IMR-90 (cell line): ENCODE measurements at regions not wholly inside any gene's neighbourhood (a gene's known extent, or its start where the extent isn't known, plus 50 kb on each side); places are given as distances from the start of the nearest gene placed in this dataset.

Experiments used
- ATAC-seq: fragments of 200-7000 bp; cut with Tn5 transposase; 2 replicates; pipeline ENCODE4 v1.9.1; 2020; ENCODE audit warnings: low read depth, mild to moderate bottlenecking, moderate library complexity
- BruUV-seq: library from RNA; stranded (reverse); fragments of 400-500 nt; replicated peaks from 2 replicates; lab custom pipeline; 2021; lab: Mats Ljungman, UMichigan
- CTCF ChIA-PET: fragments of 300-600 bp; formaldehyde crosslinking; extraction: SDS; loops from one replicate; lab custom pipeline; 2021; ENCODE audit warnings: antibody characterized with exemption; lab: Yijun Ruan, JAX
- POLR2A ChIA-PET: fragments of 300-600 bp; sonication (Branson Sonifier 250); formaldehyde crosslinking; loops from one replicate; lab custom pipeline; 2022; ENCODE audit warnings: antibody characterized with exemption; ENCODE audit not compliant: unreplicated experiment; lab: Charles Lee
- DNase-seq: peaks from one replicate; pipeline ENCODE4 v3.0.0; 2013
- H2AFZ ChIP-seq: replicated peaks from 2 replicates; pipeline ENCODE3; 2013; ENCODE audit warnings: low read length, mild to moderate bottlenecking; ENCODE audit not compliant: poor library complexity
- H2AK5ac ChIP-seq: 2 replicates; pipeline ENCODE4 v1.6.1; 2013; ENCODE audit warnings: low read depth, low read length, inconsistent platforms
- H2AK9ac ChIP-seq: replicated peaks from 2 replicates; pipeline ENCODE3; 2013; ENCODE audit warnings: mild to moderate bottlenecking, low read depth, low read length, moderate library complexity; ENCODE audit not compliant: poor library complexity
- H2BK120ac ChIP-seq: 2 replicates; pipeline ENCODE4 v1.6.1; 2013; ENCODE audit warnings: low read depth, low read length, inconsistent platforms
- H2BK15ac ChIP-seq: 3 replicates; pipeline ENCODE4 v1.6.1; 2013; ENCODE audit warnings: low read depth, low read length, inconsistent platforms
- H2BK20ac ChIP-seq: 2 replicates; pipeline ENCODE4 v1.6.1; 2013; ENCODE audit warnings: low read depth, mild to moderate bottlenecking, inconsistent platforms, low read length, moderate library complexity
- H2BK5ac ChIP-seq: 2 replicates; pipeline ENCODE4 v1.6.1; 2013; ENCODE audit warnings: mild to moderate bottlenecking, low read depth, low read length, inconsistent platforms; ENCODE audit not compliant: poor library complexity, severe bottlenecking
- H3K14ac ChIP-seq: replicated peaks from 2 replicates; pipeline ENCODE4 v1.6.1; 2013; ENCODE audit warnings: low read depth, low read length, inconsistent platforms
- H3K18ac ChIP-seq: 2 replicates; pipeline ENCODE4 v1.6.1; 2013; ENCODE audit warnings: low read depth, low read length, control low read depth
- H3K23ac ChIP-seq: 2 replicates; pipeline ENCODE4 v1.6.1; 2013; ENCODE audit warnings: low read depth, low read length, inconsistent platforms
- H3K27ac ChIP-seq: 2 replicates; pipeline ENCODE4 v1.5.1; 2013; ENCODE audit warnings: mild to moderate bottlenecking, control low read depth, low read length; ENCODE audit not compliant: insufficient read depth
- H3K27me3 ChIP-seq: 2 replicates; pipeline ENCODE4 v1.6.1; 2013; ENCODE audit warnings: low read length; ENCODE audit not compliant: control insufficient read depth, insufficient read depth
- H3K36me3 ChIP-seq: 2 replicates; pipeline ENCODE4 v1.6.1; 2013; ENCODE audit warnings: low read length, mixed read lengths; ENCODE audit not compliant: control insufficient read depth, insufficient read depth
- H3K4ac ChIP-seq: 2 replicates; pipeline ENCODE4 v1.6.1; 2013; ENCODE audit warnings: low read depth, low read length, inconsistent platforms
- H3K4me1 ChIP-seq: 2 replicates; pipeline ENCODE4 v1.6.1; 2013; ENCODE audit warnings: low read length, mixed read lengths; ENCODE audit not compliant: control insufficient read depth, insufficient read depth
- H3K4me2 ChIP-seq: 2 replicates; pipeline ENCODE4 v1.6.1; 2013; ENCODE audit warnings: low read depth, mild to moderate bottlenecking, control low read depth, low read length, moderate library complexity
- H3K4me3 ChIP-seq: 2 replicates; pipeline ENCODE4 v1.5.1; 2013; ENCODE audit warnings: low read depth, mild to moderate bottlenecking, control low read depth, low read length, moderate library complexity; ENCODE audit not compliant: insufficient read depth
- H3K56ac ChIP-seq: 2 replicates; pipeline ENCODE4 v1.6.1; 2013; ENCODE audit warnings: low read length, inconsistent platforms; ENCODE audit not compliant: insufficient read depth; ENCODE audit errors: extremely low read depth
- H3K79me1 ChIP-seq, 2 experiments: 2 replicates each; pipeline ENCODE4 v1.6.1; 2013; ENCODE audit warnings: low read length in 2 of 2, inconsistent platforms in 1 of 2, low read depth in 1 of 2
- H3K9ac ChIP-seq: 2 replicates; pipeline ENCODE4 v1.6.1; 2013; ENCODE audit warnings: low read depth, low read length, control low read depth
- H3K9me1 ChIP-seq: 2 replicates; pipeline ENCODE4 v1.6.1; 2013; ENCODE audit warnings: low read length, inconsistent platforms; ENCODE audit not compliant: insufficient read depth
- H3K9me3 ChIP-seq: 2 replicates; pipeline ENCODE4 v1.6.1; 2013; ENCODE audit warnings: low read length; ENCODE audit not compliant: control insufficient read depth, insufficient read depth
- H4K20me1 ChIP-seq: 2 replicates; pipeline ENCODE4 v1.6.1; 2013; ENCODE audit warnings: low read length, inconsistent platforms; ENCODE audit not compliant: insufficient read depth
- H4K5ac ChIP-seq: 2 replicates; pipeline ENCODE4 v1.6.1; 2013; ENCODE audit warnings: mild to moderate bottlenecking, low read depth, low read length, control low read depth
- H4K8ac ChIP-seq, 2 experiments: 2 replicates each; pipeline ENCODE4 v1.6.1; 2013; ENCODE audit warnings: low read depth in 2 of 2, low read length in 2 of 2, control low read depth in 1 of 2, inconsistent platforms in 1 of 2
- H4K91ac ChIP-seq: 2 replicates; pipeline ENCODE4 v1.6.1; 2013; ENCODE audit warnings: low read depth, low read length, inconsistent platforms; ENCODE audit not compliant: insufficient read depth
- MAFK ChIP-seq: IDR thresholded peaks from 2 replicates; pipeline ENCODE4 v1.6.1; 2012; ENCODE audit warnings: low read depth, low read length, improper control_type of control experiment
- MXI1 ChIP-seq: IDR thresholded peaks from 2 replicates; pipeline ENCODE4 v1.6.1; 2012; ENCODE audit warnings: low read depth, mild to moderate bottlenecking, low read length, moderate library complexity, borderline replicate concordance
- WGBS, 2 experiments: methylation state at CpG; one replicate each; pipeline versions ENCODE4 v1.1.5 to v1.1.7; 2013; ENCODE audit warnings: missing lambda C conversion rate in 2 of 2; ENCODE audit not compliant: insufficient read length in 1 of 2; ENCODE audit errors: extremely low coverage in 2 of 2; 5-methylcytosine and 5-hydroxymethylcytosine counted together
- dilution Hi-C: fragments of 300-500 bp; cut with HindIII; formaldehyde crosslinking; loops from one replicate; pipeline ENCODE4 v1.14.3; 2018; ENCODE audit warnings: low sequenced_read_pairs; ENCODE audit not compliant: unreplicated experiment
- in situ Hi-C: fragments of 300-500 bp; cut with MboI; formaldehyde crosslinking; loops from 3 replicates; pipeline ENCODE4 v1.14.3; 2019; ENCODE audit warnings: low sequenced_read_pairs, inconsistent platforms, mixed read lengths
- intact Hi-C: fragments of 100-400 bp; cut with micrococcal nuclease; formaldehyde crosslinking; loops from 2 replicates; pipeline ENCODE4 v1.10.0; 2022
- TF ChIP-seq, protein P1 (sequence below): fragments of 150-350 bp; IDR thresholded peaks from 2 replicates; pipeline ENCODE4 v1.6.1; 2016; ENCODE audit warnings: low read depth, mild to moderate bottlenecking, low read length, moderate library complexity, borderline replicate concordance

- Histone ChIP-seq H3K56ac (no peak overlapping the region), H3K9ac (no peak overlapping the region), H4K5ac (no peak overlapping the region), H3K4me3 (no peak overlapping the region), H3K36me3 (no peaks in the 10 kb centered on the region), H3K27me3 (no peaks in the 10 kb centered on the region), H3K14ac (no peak overlapping the region), H3K4me1 (no peaks in the 10 kb centered on the region), H3K9me1 (no peaks in the 10 kb centered on the region), H3K4ac (no peak overlapping the region), H4K91ac (no peak overlapping the region), H3K27ac (no peak overlapping the region), H3K23ac (no peak overlapping the region), H2AFZ (no peak overlapping the region), H2AK9ac (no peak overlapping the region), H2BK15ac (no peak overlapping the region), H3K18ac (no peak overlapping the region), H3K9me3 (0 out of 2 replicates have a peak, but pooled peaks cover 2% of the 10 kb centered on the region), H4K20me1 (no peaks in the 10 kb centered on the region), H3K79me1 (no peaks in the 10 kb centered on the region), H3K4me2 (no peak overlapping the region), H2BK5ac (no peak overlapping the region), H2BK120ac (no peak overlapping the region), H2AK5ac (no peak overlapping the region), H4K8ac (no peak overlapping the region), H2BK20ac (no peak overlapping the region)
- CTCF ChIA-PET: no interaction called here
- no TSS peak for BruUV-seq
- in situ Hi-C loops: no loop called here
- TF ChIP-seq MAFK: peak; percentile 54
- TF ChIP-seq, protein P1, sequence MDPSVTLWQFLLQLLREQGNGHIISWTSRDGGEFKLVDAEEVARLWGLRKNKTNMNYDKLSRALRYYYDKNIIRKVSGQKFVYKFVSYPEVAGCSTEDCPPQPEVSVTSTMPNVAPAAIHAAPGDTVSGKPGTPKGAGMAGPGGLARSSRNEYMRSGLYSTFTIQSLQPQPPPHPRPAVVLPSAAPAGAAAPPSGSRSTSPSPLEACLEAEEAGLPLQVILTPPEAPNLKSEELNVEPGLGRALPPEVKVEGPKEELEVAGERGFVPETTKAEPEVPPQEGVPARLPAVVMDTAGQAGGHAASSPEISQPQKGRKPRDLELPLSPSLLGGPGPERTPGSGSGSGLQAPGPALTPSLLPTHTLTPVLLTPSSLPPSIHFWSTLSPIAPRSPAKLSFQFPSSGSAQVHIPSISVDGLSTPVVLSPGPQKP: no peak
- TF ChIP-seq MXI1: no peak
- dilution Hi-C loops: no loop called here
- no peak for DNase-seq
- POLR2A ChIA-PET: no interaction called here
- intact Hi-C loops: no loop called here
- no CpG with 5 or more reads among the region's 1 CpG for WGBS, 2 experiments
- no peak for ATAC-seq
Observed at GRCh38 chr5:44993286-44993685, 184.5 kb downstream of the MRPS30 start.
